Sigmoid colon (tissue), 3 donors: ENCODE measurements at regions not wholly inside any gene's neighbourhood (a gene's known extent, or its start where the extent isn't known, plus 50 kb on each side); places are given as distances from the start of the nearest gene placed in this dataset.

Source experiments
- POLR2A ChIP-seq, 2 donors: fragments of 450-650 bp; IDR thresholded peaks; one replicate each; pipeline ENCODE4 v1.6.1; 2016; ENCODE audit warnings: antibody characterized with exemption in 2 of 2, mild to moderate bottlenecking in 2 of 2, moderate library complexity in 2 of 2
- TF ChIP-seq, protein P1 (sequence below), 4 experiments: fragments of 450-650 bp in 3 of 4; fragments of 200-600 bp in 1 of 4; IDR thresholded peaks; one replicate each; pipeline ENCODE4 v1.5.1; 2016 to 2019; ENCODE audit warnings: antibody characterized with exemption in 4 of 4, mild to moderate bottlenecking in 3 of 4, moderate library complexity in 2 of 4

DNA sequence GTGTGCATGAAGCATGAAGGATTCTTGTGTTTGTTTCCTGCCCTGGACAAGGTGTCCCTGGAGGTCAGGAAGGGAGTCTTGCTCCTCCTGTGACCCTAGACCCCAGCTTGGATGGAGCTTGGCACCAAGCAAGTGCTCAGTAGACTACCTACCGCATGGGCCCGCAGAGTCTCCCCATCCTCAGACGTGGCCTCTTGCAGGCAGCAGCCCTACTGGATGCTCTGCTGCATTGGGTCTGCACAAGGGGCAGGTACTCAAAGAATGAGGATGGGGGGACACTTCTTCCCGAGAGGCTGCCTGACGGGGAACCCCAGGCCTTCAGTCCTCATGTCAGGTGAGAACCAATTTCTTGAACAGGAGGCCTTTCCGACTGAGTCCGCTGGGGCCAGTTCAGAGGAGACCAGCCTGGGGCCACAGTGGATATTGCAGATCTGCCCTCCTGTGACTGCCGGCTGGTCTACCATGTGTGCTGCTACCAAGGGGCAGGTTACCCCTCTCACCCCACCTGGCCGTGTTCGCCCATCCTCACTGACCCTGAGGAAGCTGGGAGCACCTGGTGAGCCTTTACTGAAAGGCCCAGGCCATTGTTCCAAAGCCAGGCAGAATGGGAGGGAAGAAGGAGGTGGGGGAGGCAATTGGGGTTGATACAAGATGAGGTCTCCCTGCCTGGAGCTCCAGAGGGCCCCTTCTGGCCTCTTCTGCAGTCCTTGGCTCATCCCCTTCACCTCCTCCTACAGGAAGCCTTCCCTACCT is 206.3 kb downstream of the RAB11FIP4 start:
- TF ChIP-seq POLR2A (IDR thresholded peaks at IDR 0.05), result no peak
- TF ChIP-seq, protein P1, sequence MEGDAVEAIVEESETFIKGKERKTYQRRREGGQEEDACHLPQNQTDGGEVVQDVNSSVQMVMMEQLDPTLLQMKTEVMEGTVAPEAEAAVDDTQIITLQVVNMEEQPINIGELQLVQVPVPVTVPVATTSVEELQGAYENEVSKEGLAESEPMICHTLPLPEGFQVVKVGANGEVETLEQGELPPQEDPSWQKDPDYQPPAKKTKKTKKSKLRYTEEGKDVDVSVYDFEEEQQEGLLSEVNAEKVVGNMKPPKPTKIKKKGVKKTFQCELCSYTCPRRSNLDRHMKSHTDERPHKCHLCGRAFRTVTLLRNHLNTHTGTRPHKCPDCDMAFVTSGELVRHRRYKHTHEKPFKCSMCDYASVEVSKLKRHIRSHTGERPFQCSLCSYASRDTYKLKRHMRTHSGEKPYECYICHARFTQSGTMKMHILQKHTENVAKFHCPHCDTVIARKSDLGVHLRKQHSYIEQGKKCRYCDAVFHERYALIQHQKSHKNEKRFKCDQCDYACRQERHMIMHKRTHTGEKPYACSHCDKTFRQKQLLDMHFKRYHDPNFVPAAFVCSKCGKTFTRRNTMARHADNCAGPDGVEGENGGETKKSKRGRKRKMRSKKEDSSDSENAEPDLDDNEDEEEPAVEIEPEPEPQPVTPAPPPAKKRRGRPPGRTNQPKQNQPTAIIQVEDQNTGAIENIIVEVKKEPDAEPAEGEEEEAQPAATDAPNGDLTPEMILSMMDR (IDR thresholded peaks at IDR 0.05), result no peak
